ENCODE measurements at regions not wholly inside any gene's neighbourhood (a gene's known extent, or its start where the extent isn't known, plus 50 kb on each side); places are given as distances from the start of the nearest gene placed in this dataset.

GRCh38 chr12:125320177-125320576 lies 254.9 kb downstream of the AACS start (continued):
- TF ChIP-seq, protein P1, sequence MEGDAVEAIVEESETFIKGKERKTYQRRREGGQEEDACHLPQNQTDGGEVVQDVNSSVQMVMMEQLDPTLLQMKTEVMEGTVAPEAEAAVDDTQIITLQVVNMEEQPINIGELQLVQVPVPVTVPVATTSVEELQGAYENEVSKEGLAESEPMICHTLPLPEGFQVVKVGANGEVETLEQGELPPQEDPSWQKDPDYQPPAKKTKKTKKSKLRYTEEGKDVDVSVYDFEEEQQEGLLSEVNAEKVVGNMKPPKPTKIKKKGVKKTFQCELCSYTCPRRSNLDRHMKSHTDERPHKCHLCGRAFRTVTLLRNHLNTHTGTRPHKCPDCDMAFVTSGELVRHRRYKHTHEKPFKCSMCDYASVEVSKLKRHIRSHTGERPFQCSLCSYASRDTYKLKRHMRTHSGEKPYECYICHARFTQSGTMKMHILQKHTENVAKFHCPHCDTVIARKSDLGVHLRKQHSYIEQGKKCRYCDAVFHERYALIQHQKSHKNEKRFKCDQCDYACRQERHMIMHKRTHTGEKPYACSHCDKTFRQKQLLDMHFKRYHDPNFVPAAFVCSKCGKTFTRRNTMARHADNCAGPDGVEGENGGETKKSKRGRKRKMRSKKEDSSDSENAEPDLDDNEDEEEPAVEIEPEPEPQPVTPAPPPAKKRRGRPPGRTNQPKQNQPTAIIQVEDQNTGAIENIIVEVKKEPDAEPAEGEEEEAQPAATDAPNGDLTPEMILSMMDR (IDR thresholded peaks at IDR 0.05; ENCODE audit: control extremely low read depth in 1 of 3, insufficient read depth in 1 of 3, low read depth in 1 of 3, low read length in 3 of 3), result no peak
